H1 (cell line): ENCODE measurements at regions not wholly inside any gene's neighbourhood (a gene's known extent, or its start where the extent isn't known, plus 50 kb on each side); places are given as distances from the start of the nearest gene placed in this dataset.

Experiments used
- CTCF ChIA-PET: fragments of 300-600 bp; sonication (Branson Sonifier 250); formaldehyde crosslinking; loops from one replicate; lab custom pipeline; 2021; ENCODE audit not compliant: partially characterized antibody; lab: Charles Lee
- POLR2A ChIA-PET: fragments of 300-600 bp; sonication (Branson Sonifier 250); formaldehyde crosslinking; loops from one replicate; lab custom pipeline; 2021; ENCODE audit warnings: inconsistent platforms; ENCODE audit not compliant: partially characterized antibody; lab: Charles Lee
- DNase-seq, 2 experiments: peaks; one replicate each; pipeline versions ENCODE4 v3.0.0 to v3.0.0-alpha.2; 2010 to 2022; ENCODE audit warnings: low spot score in 2 of 2, low read depth in 1 of 2, mixed read lengths in 1 of 2
- FAIRE-seq: peaks from 2 replicates; lab custom pipeline; 2011; peaks lifted over from hg19 to GRCh38; lab: Jason Lieb, UNC
- H2AFZ ChIP-seq: 2 replicates; pipeline ENCODE4 v1.8.1; 2012; ENCODE audit warnings: low read length, inconsistent platforms
- H2AK5ac ChIP-seq: 2 replicates; pipeline ENCODE4 v1.6.1; 2013; ENCODE audit warnings: low read depth, low read length
- H2BK120ac ChIP-seq: replicated peaks from 2 replicates; pipeline ENCODE3; 2013; ENCODE audit warnings: low read depth, low read length, inconsistent platforms
- H2BK12ac ChIP-seq: 2 replicates; pipeline ENCODE4 v1.6.1; 2013; ENCODE audit warnings: low read depth, low read length
- H2BK15ac ChIP-seq: 2 replicates; pipeline ENCODE4 v1.6.1; 2013; ENCODE audit warnings: low read length
- H2BK20ac ChIP-seq: 2 replicates; pipeline ENCODE4 v1.6.1; 2013; ENCODE audit warnings: low read length
- H2BK5ac ChIP-seq: 2 replicates; pipeline ENCODE4 v1.6.1; 2013; ENCODE audit warnings: low read depth, low read length
- H3K14ac ChIP-seq: 2 replicates; pipeline ENCODE4 v1.6.1; 2013; ENCODE audit warnings: inconsistent platforms; ENCODE audit not compliant: insufficient read length
- H3K18ac ChIP-seq: 2 replicates; pipeline ENCODE4 v1.6.1; 2013; ENCODE audit warnings: low read length; ENCODE audit errors: extremely low read depth
- H3K23ac ChIP-seq: 2 replicates; pipeline ENCODE4 v1.6.1; 2013; ENCODE audit warnings: inconsistent platforms; ENCODE audit not compliant: insufficient read length
- H3K23me2 ChIP-seq: 2 replicates; pipeline ENCODE4 v1.6.1; 2013; ENCODE audit warnings: low read depth, low read length
- H3K27ac ChIP-seq: 2 replicates; pipeline ENCODE4 v1.6.1; 2011; ENCODE audit warnings: low read depth, low read length, inconsistent platforms
- H3K27me3 ChIP-seq, 4 experiments: replicated peaks in 1 of 4; 1 replicate in 1 of 4; 2 replicates in 3 of 4; pipeline versions ENCODE4 v1.6.1 to v1.8.1; 2011 to 2013; ENCODE audit warnings: low read length in 3 of 4, mild to moderate bottlenecking in 3 of 4, inconsistent platforms in 2 of 4, mixed read lengths in 2 of 4, moderate library complexity in 1 of 4; ENCODE audit not compliant: control insufficient read depth in 3 of 4, insufficient read depth in 3 of 4; ENCODE audit errors: extremely low read depth in 1 of 4
- H3K36me3 ChIP-seq, 4 experiments: 2 replicates each; pipeline versions ENCODE4 v1.6.1 to v1.8.1; 2011 to 2013; ENCODE audit warnings: mild to moderate bottlenecking in 4 of 4, low read length in 3 of 4, moderate library complexity in 2 of 4, control low read depth in 1 of 4, inconsistent platforms in 1 of 4; ENCODE audit not compliant: insufficient read depth in 4 of 4, control insufficient read depth in 2 of 4
- H3K4ac ChIP-seq: replicated peaks from 2 replicates; pipeline ENCODE3; 2013; ENCODE audit warnings: low read length, low read depth, mixed read lengths, inconsistent platforms; ENCODE audit not compliant: insufficient read length
- H3K4me1 ChIP-seq, 4 experiments: replicated peaks in 1 of 4; 1 replicate in 1 of 4; 2 replicates in 3 of 4; pipeline versions ENCODE4 v1.6.1 to v1.8.1; 2011 to 2013; ENCODE audit warnings: low read length in 3 of 4, inconsistent platforms in 2 of 4, mixed read lengths in 1 of 4; ENCODE audit not compliant: insufficient read depth in 4 of 4, control insufficient read depth in 3 of 4
- H3K4me2 ChIP-seq, 2 experiments: 2 replicates each; pipeline versions ENCODE4 v1.6.1 to v1.8.1; 2011 to 2013; ENCODE audit warnings: low read depth in 2 of 2, low read length in 2 of 2, control low read depth in 1 of 2, inconsistent platforms in 1 of 2, mild to moderate bottlenecking in 1 of 2; ENCODE audit not compliant: insufficient read depth in 1 of 2
- H3K4me3 ChIP-seq, 4 experiments: fragments of 200-600, 300-600 bp in 1 of 4; sonication (generic), shearing (Covaris generic), sonication (Bioruptor Twin) in 1 of 4; 2 replicates each; pipeline versions ENCODE4 v1.5.1 to v1.8.1; 2011 to 2016; ENCODE audit warnings: low read length in 4 of 4, low read depth in 3 of 4, control low read depth in 2 of 4, inconsistent platforms in 2 of 4, mild to moderate bottlenecking in 2 of 4, mixed read lengths in 1 of 4, moderate library complexity in 1 of 4; ENCODE audit not compliant: insufficient read depth in 2 of 4; ENCODE audit errors: extremely low read depth in 1 of 4
- H3K56ac ChIP-seq: replicated peaks from 2 replicates; pipeline ENCODE3; 2013; ENCODE audit warnings: low read depth, mild to moderate bottlenecking, mixed read lengths, low read length, inconsistent platforms; ENCODE audit not compliant: insufficient read length
- H3K79me1 ChIP-seq: 2 replicates; pipeline ENCODE4 v1.6.1; 2013; ENCODE audit warnings: low read depth, low read length, control low read depth
- H3K79me2 ChIP-seq, 2 experiments: 2 replicates each; pipeline versions ENCODE4 v1.6.1 to v1.8.1; 2012 to 2013; ENCODE audit warnings: low read length in 2 of 2, mild to moderate bottlenecking in 2 of 2, inconsistent platforms in 1 of 2; ENCODE audit not compliant: insufficient read depth in 2 of 2, control insufficient read depth in 1 of 2
- H3K9ac ChIP-seq, 4 experiments: replicated peaks in 1 of 4; 1 replicate in 1 of 4; 2 replicates in 3 of 4; pipeline versions ENCODE4 v1.6.1 to v1.8.1; 2011 to 2013; ENCODE audit warnings: low read depth in 3 of 4, low read length in 3 of 4, control low read depth in 2 of 4, mild to moderate bottlenecking in 2 of 4, moderate library complexity in 2 of 4, inconsistent platforms in 1 of 4; ENCODE audit errors: extremely low read depth in 1 of 4
- H3K9me3 ChIP-seq, 2 experiments: 2 replicates each; pipeline versions ENCODE4 v1.6.1 to v1.8.1; 2012 to 2013; ENCODE audit warnings: mild to moderate bottlenecking in 2 of 2, moderate library complexity in 2 of 2, control low read depth in 1 of 2, inconsistent platforms in 1 of 2, low read depth in 1 of 2, low read length in 1 of 2, mixed read lengths in 1 of 2; ENCODE audit not compliant: insufficient read depth in 2 of 2
- H4K20me1 ChIP-seq, 2 experiments: replicated peaks in 1 of 2; 2 replicates each; pipeline versions ENCODE3 to v1.8.1; 2011 to 2013; ENCODE audit warnings: inconsistent platforms in 2 of 2, low read length in 2 of 2, mild to moderate bottlenecking in 1 of 2; ENCODE audit not compliant: insufficient read depth in 2 of 2, control insufficient read depth in 1 of 2
- H4K5ac ChIP-seq: 2 replicates; pipeline ENCODE4 v1.6.1; 2013; ENCODE audit warnings: low read length, low read depth, mixed read lengths, inconsistent platforms; ENCODE audit not compliant: insufficient read length
- H4K8ac ChIP-seq: 2 replicates; pipeline ENCODE4 v1.8.0; 2013; ENCODE audit warnings: mild to moderate bottlenecking, moderate library complexity, low read length, inconsistent platforms; ENCODE audit not compliant: insufficient read depth; ENCODE audit errors: extremely low read depth
- H4K91ac ChIP-seq: replicated peaks from 2 replicates; pipeline ENCODE3; 2013; ENCODE audit warnings: low read length, mixed read lengths, inconsistent platforms; ENCODE audit not compliant: insufficient read length
- BRCA1 ChIP-seq: IDR thresholded peaks from 2 replicates; pipeline ENCODE4 v1.6.1; 2012; ENCODE audit warnings: low read depth, low read length, improper control_type of control experiment

- Histone ChIP-seq H2AFZ (no peak overlapping the region), H4K20me1 (no peaks in the 10 kb centered on the region), H4K8ac (no peak overlapping the region), H3K9ac (no peak overlapping the region), H2BK120ac (no peak overlapping the region), H3K56ac (no peak overlapping the region), H3K27me3 (no peaks in the 10 kb centered on the region), H2BK15ac (no peak overlapping the region), H3K9me3 (no peaks in the 10 kb centered on the region), H2AK5ac (no peak overlapping the region), H3K18ac (no peak overlapping the region), H3K4me3 (no peak overlapping the region), H2BK5ac (no peak overlapping the region), H3K79me1 (no peaks in the 10 kb centered on the region), H3K23me2 (peaks cover 2% of the 10 kb centered on the region; the same call in 1 of the 2 replicates), H3K4me2 (no peak overlapping the region), H2BK20ac (no peak overlapping the region), H3K14ac (no peak overlapping the region), H3K23ac (no peak overlapping the region), H3K4ac (no peak overlapping the region), H3K4me1 (no peaks in the 10 kb centered on the region), H4K5ac (no peak overlapping the region), H3K36me3 (no peaks in the 10 kb centered on the region), H4K91ac (no peak overlapping the region), H2BK12ac (no peak overlapping the region), H3K27ac (no peak overlapping the region)
- CTCF ChIA-PET, result interaction anchor here (0.6 to 1.1 kb wide), 2 partner anchors 102 to 277 kb away, joined by 3 read pairs; no protein-coding TSS in a partner anchor
- no peak for FAIRE-seq
- no peak for DNase-seq
- TF ChIP-seq BRCA1, result no peak
- TF ChIP-seq, all 59 proteins: peak for 0
- POLR2A ChIA-PET, result no interaction called here
- H3K79me2 ChIP-seq, result no peaks in the 10 kb centered on the region
Observed at GRCh38 chr16:52090080-52090479, 456.9 kb downstream of the TOX3 start.
